ENCODE measurements at regions not wholly inside any gene's neighbourhood (a gene's known extent, or its start where the extent isn't known, plus 50 kb on each side); places are given as distances from the start of the nearest gene placed in this dataset.
"Not testable (repeated sequence)": the region's sequence is repeated elsewhere in the genome, so short reads cannot be mapped to it uniquely, and the experiment has no call there.

DNA sequence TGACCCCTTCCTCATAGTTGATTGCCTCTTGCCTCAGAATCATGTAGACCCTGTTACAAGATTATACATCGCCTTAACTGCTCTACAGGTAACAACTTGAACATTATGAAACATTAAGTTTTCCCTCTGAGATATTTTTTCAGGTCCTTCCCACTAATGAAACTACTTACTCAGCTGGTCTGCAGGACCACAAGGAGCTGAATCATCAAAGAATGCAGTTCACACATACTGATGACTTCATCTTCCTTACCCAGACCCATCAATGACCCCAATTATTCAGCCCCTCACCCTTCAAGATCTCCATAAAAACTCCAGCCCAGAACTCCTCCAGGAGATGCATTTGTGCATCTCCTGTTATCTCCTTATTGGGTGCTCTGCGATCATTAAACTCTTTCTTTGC is 720.9 kb downstream of the RAPGEF2 start:
- Mint-ChIP-seq H3K27me3 (no peaks in the 10 kb centered on the region), H3K4me1 (no peaks in the 10 kb centered on the region), H3K4me3 (no peak overlapping the region), H3K36me3 (no peaks in the 10 kb centered on the region), H3K27ac (no peak overlapping the region), H3K9me3 (peaks cover 14% of the 10 kb centered on the region)
- CTCF ChIA-PET: no interaction called here
- no peak for DNase-seq

GRCh38 chr4:159828687-159829086 is 725.8 kb downstream of the RAPGEF2 start:
- Mint-ChIP-seq H3K4me3 (no peak overlapping the region), H3K9me3 (peaks cover 8% of the 10 kb centered on the region), H3K36me3 (no peaks in the 10 kb centered on the region), H3K27ac (no peak overlapping the region), H3K4me1 (no peaks in the 10 kb centered on the region), H3K27me3 (no peaks in the 10 kb centered on the region)
- CTCF ChIA-PET: no interaction called here
- no peak for DNase-seq

DNA sequence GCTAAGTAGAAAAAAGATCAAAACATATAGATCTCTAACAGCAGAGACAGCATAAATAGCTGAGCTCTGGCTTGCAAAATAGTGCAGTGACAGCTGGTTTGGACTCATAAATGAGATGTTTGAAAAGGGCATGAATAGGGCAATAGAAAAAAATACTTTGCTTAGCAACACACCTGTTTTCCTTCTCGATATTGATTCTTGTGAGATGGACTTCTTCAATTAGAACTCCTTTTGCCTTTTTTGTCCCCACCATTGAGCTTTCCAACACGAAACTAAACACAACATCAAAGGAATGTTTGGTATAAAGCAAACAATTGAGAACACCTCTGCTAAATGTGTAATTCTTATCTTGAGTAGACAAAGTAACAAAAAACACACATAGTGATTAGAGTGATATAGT is 726.3 kb downstream of the RAPGEF2 start:
- no peak overlapping the region for H3K4me3 Mint-ChIP-seq
- no peaks in the 10 kb centered on the region for H3K36me3 Mint-ChIP-seq
- CTCF ChIA-PET: no interaction called here
- no peak overlapping the region for H3K27ac Mint-ChIP-seq
- H3K4me1 Mint-ChIP-seq: no peaks in the 10 kb centered on the region
- H3K9me3 Mint-ChIP-seq: peaks cover 8% of the 10 kb centered on the region
- no peaks in the 10 kb centered on the region for H3K27me3 Mint-ChIP-seq
- DNase-seq: no peak

DNA sequence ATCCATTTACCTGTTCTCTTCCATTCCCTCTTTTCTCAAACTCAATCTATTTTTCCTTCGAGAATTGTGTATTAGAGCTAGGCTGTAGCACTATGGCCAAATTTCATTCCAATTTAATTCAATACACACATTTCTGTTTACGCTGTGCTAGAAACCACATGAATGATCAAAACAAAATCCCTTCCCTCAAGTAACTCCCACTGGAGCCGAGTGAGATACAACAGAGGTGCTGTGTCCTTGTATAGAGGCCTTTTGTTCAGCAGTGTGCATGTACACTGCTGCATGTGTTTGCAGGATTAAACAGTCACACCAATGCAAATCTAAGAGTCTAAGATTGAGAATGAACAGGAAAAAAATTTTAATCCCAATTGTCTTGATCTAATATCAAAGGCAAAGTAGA is 734.2 kb downstream of the RAPGEF2 start:
- no peak for DNase-seq
- Mint-ChIP-seq H3K9me3 (peaks cover 4% of the 10 kb centered on the region), H3K36me3 (no peaks in the 10 kb centered on the region), H3K27me3 (no peaks in the 10 kb centered on the region), H3K4me3 (no peak overlapping the region), H3K27ac (no peak overlapping the region), H3K4me1 (no peaks in the 10 kb centered on the region)
- CTCF ChIA-PET: no interaction called here

DNA sequence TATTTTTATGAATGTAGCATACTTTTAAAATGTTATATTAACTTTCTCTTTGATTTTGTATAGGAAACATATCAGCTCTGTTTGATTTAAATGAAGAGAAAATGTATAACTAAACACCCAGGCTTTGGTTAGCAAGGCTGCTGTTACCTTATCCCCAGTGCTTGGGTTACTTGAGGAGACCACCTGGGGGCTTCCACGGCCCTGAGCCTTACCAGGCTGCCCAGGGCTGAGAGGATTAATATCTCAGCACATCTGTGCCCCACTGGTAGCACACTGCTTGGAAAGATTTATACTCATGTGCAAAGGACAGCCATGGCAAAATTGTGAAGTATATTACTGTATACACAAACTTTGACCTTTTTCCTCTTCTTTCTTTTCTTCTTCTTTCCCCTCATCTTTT is 752.9 kb downstream of the RAPGEF2 start:
- Mint-ChIP-seq H3K9me3 (peaks cover 3% of the 10 kb centered on the region), H3K4me3 (no peak overlapping the region), H3K36me3 (no peaks in the 10 kb centered on the region), H3K4me1 (no peaks in the 10 kb centered on the region), H3K27me3 (no peaks in the 10 kb centered on the region), H3K27ac (no peak overlapping the region)
- DNase-seq: no peak
- CTCF ChIA-PET: no interaction called here

DNA sequence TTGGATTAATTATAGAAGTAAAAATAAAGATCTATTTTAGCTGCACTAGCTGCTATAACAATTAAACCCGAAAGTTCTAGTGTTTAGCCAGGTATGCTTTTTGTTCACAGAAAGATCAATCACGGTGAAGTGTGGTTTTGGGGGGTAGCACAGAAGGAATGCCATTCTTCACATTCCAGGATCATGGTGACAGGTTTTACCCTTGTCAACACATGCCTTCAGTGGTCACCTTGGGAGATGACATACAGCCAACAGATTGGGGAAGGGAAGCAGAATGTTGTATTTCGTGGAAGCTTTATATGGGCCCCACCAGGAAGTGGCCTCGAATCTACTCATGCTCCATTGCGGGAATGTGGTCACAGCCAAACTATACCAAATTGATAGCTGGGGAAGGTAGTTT is 753.6 kb downstream of the RAPGEF2 start:
- Mint-ChIP-seq H3K4me3 (no peak overlapping the region), H3K4me1 (no peaks in the 10 kb centered on the region), H3K27me3 (no peaks in the 10 kb centered on the region), H3K27ac (no peak overlapping the region), H3K36me3 (no peaks in the 10 kb centered on the region), H3K9me3 (peaks cover 3% of the 10 kb centered on the region)
- no peak for DNase-seq
- CTCF ChIA-PET: no interaction called here

GRCh38 chr4:159859656-159860148 is 756.8 kb downstream of the RAPGEF2 start:
- no peaks in the 10 kb centered on the region for H3K9me3 Mint-ChIP-seq

GRCh38 chr4:159860945-159861344 is 758.1 kb downstream of the RAPGEF2 start:
- no peak for DNase-seq
- Mint-ChIP-seq H3K36me3 (no peaks in the 10 kb centered on the region), H3K27ac (no peak overlapping the region), H3K27me3 (no peaks in the 10 kb centered on the region), H3K4me1 (no peaks in the 10 kb centered on the region), H3K4me3 (no peak overlapping the region), H3K9me3 (no peaks in the 10 kb centered on the region)
- CTCF ChIA-PET: no interaction called here

More at GRCh38 chr4:159859656-159860148, 756.8 kb downstream of the RAPGEF2 start:
- DNase-seq: no peak
- no peaks in the 10 kb centered on the region for H3K36me3 Mint-ChIP-seq
- no peak overlapping the region for H3K4me3 Mint-ChIP-seq
- H3K4me1 Mint-ChIP-seq: no peaks in the 10 kb centered on the region
- CTCF ChIA-PET: no interaction called here
- H3K27ac Mint-ChIP-seq: no peak overlapping the region
- H3K27me3 Mint-ChIP-seq: no peaks in the 10 kb centered on the region

DNA sequence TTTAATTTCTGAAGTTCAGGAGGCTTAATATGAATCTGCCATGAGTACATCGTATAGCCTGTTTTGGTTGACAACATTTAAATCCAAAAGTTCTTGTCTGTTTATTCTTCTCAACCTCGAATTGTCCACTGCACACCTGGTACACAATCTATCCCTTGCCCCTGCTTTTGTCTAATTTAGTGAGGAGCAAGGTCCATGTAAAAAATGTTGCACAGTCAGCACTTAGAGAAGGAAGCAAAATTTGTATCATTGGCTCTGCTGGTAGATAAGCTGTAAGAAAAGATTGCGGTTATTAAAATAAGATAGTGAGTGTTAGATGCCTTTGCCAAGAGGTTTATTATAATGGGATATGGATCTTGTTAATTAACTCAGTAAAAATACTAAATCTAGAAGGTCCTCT is 761.5 kb downstream of the RAPGEF2 start:
- H3K4me3 Mint-ChIP-seq: no peak overlapping the region
- H3K9me3 Mint-ChIP-seq: peaks cover 3% of the 10 kb centered on the region
- CTCF ChIA-PET: no interaction called here
- no peak overlapping the region for H3K27ac Mint-ChIP-seq
- no peaks in the 10 kb centered on the region for H3K4me1 Mint-ChIP-seq
- no peak for DNase-seq
- no peaks in the 10 kb centered on the region for H3K36me3 Mint-ChIP-seq
- no peaks in the 10 kb centered on the region for H3K27me3 Mint-ChIP-seq

GRCh38 chr4:159867673-159868072 is 764.8 kb downstream of the RAPGEF2 start:
- Mint-ChIP-seq H3K36me3 (no peaks in the 10 kb centered on the region), H3K4me3 (no peak overlapping the region), H3K9me3 (peaks cover 7% of the 10 kb centered on the region), H3K27ac (no peak overlapping the region), H3K4me1 (no peaks in the 10 kb centered on the region), H3K27me3 (no peaks in the 10 kb centered on the region)
- DNase-seq: no peak
- CTCF ChIA-PET: no interaction called here

DNA sequence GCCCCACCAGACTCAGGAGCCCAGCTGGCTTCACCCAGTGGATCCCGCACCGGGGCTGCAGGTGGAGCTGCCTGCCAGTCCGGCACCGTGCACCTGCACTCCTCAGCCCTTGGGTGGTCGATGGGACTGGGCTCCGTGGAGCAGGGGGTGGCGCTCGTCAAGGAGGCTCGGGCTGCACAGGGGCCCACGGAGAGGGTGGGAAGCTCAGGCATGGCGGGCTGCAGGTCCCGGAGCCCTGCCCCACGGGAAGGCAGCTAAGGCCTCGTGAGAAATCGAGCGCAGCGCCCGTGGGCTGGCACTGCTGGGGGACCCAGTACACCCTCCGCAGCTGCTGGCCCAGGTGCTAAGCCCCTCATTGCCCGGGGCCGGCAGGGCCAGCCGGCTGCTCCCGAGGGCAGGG is 766.1 kb downstream of the RAPGEF2 start:
- H3K9me3 Mint-ChIP-seq, DNase-seq, H3K4me1 Mint-ChIP-seq, H3K4me3 Mint-ChIP-seq, CTCF ChIA-PET, H3K36me3 Mint-ChIP-seq, H3K27me3 Mint-ChIP-seq, H3K27ac Mint-ChIP-seq: not testable (repeated sequence)

DNA sequence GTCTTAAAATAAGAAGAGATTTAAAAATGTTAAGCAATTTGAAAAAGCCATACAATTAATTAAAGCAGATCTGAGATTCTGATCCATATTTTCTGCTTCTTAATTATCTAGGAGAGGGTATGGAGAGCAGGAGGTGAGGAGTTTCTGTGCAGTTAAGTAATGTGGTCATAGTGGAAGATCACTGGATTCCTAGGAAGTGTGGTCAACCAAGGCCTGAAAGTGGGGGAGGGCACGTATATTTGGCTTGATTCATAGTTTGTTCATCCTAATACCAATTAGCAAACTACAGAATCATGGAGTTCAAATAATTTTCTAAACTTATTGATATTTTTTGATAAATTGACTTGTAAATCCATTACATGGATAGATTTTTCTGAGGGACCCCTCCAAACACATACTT is 768.3 kb downstream of the RAPGEF2 start:
- no peak for DNase-seq
- H3K4me1 Mint-ChIP-seq: no peaks in the 10 kb centered on the region
- H3K27me3 Mint-ChIP-seq: no peaks in the 10 kb centered on the region
- H3K36me3 Mint-ChIP-seq: no peaks in the 10 kb centered on the region
- CTCF ChIA-PET: no interaction called here
- H3K27ac Mint-ChIP-seq: no peak overlapping the region
- H3K9me3 Mint-ChIP-seq: peaks cover 11% of the 10 kb centered on the region
- H3K4me3 Mint-ChIP-seq: no peak overlapping the region

DNA sequence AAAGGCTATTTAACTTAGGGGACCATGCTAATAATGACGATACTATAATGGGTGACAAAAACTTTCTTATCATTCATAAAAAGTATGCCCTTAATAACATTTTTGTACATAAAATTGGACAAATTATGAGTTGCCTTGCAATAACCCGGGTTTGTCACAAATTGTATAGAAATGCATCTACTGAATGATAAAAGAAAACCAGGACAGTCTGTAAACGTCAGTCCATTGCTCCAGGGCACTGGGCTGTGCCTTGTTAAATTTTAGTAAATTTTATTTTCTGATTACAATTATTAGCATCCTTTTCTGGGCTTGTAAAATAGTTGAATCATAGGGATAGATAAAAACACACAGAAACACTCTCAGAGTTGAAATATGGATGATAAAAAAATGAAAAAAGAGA is 778.3 kb downstream of the RAPGEF2 start:
- Mint-ChIP-seq H3K36me3 (no peaks in the 10 kb centered on the region), H3K4me3 (no peak overlapping the region), H3K27me3 (no peaks in the 10 kb centered on the region), H3K9me3 (peaks cover 11% of the 10 kb centered on the region), H3K4me1 (no peaks in the 10 kb centered on the region), H3K27ac (no peak overlapping the region)
- no peak for DNase-seq
- CTCF ChIA-PET: no interaction called here

DNA sequence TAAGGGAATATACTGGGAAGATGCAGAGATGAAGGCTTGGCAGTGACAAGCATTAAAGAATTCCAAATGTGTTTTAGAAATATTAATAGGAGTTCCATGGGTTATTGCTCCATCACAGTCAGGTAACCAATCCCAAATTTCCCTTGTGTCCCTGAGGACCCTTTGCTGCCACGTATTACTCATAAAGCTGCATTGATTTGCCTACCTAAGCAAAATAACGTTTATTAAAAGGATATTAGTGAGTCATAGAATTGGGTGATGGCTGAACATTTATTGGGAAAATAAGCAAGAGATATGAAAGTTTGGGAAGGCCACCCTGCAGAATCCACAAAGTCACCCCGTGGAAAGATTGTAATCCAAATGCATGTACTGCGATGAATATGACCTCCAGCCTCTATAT is 782.1 kb downstream of the RAPGEF2 start:
- Mint-ChIP-seq H3K4me3 (no peak overlapping the region), H3K4me1 (no peaks in the 10 kb centered on the region), H3K36me3 (no peaks in the 10 kb centered on the region), H3K27me3 (no peaks in the 10 kb centered on the region), H3K9me3 (peaks cover 4% of the 10 kb centered on the region), H3K27ac (no peak overlapping the region)
- no peak for DNase-seq
- CTCF ChIA-PET: no interaction called here

- DNase-seq: no peak
- Mint-ChIP-seq H3K27me3 (no peaks in the 10 kb centered on the region), H3K4me1 (no peaks in the 10 kb centered on the region), H3K36me3 (no peaks in the 10 kb centered on the region), H3K9me3 (peaks cover 3% of the 10 kb centered on the region), H3K27ac (no peak overlapping the region), H3K4me3 (no peak overlapping the region)
- CTCF ChIA-PET: no interaction called here
Observed at GRCh38 chr4:159899596-159899995, 796.7 kb downstream of the RAPGEF2 start.

GRCh38 chr4:159900562-159900961 is 797.7 kb downstream of the RAPGEF2 start:
- Mint-ChIP-seq H3K27me3 (no peaks in the 10 kb centered on the region), H3K27ac (no peak overlapping the region), H3K36me3 (no peaks in the 10 kb centered on the region), H3K4me3 (no peak overlapping the region), H3K4me1 (no peaks in the 10 kb centered on the region), H3K9me3 (no peaks in the 10 kb centered on the region)
- DNase-seq: no peak
- CTCF ChIA-PET: no interaction called here

Measured in activated naive CD4-positive, alpha-beta T cell treated with anti-CD3 and anti-CD28 coated beads, Interleukin-2, amount 10 ng/mL, durations not matched to agents 7 days and 5 days (primary cell).